Muscle layer of duodenum (tissue), 2 donors: ENCODE measurements at regions not wholly inside any gene's neighbourhood (a gene's known extent, or its start where the extent isn't known, plus 50 kb on each side); places are given as distances from the start of the nearest gene placed in this dataset.

Experiments used
- H3K27ac ChIP-seq: one replicate; pipeline ENCODE4 v1.7.0; 2013; ENCODE audit warnings: mild to moderate bottlenecking, low read length
- H3K27me3 ChIP-seq: one replicate; pipeline ENCODE4 v1.7.0; 2013; ENCODE audit warnings: low read depth, mild to moderate bottlenecking, control low read depth, low read length
- H3K36me3 ChIP-seq, 2 donors: one replicate each; pipeline ENCODE4 v1.7.0; 2013; ENCODE audit warnings: low read length in 2 of 2, control low read depth in 1 of 2, mild to moderate bottlenecking in 1 of 2; ENCODE audit not compliant: insufficient read depth in 2 of 2, control insufficient read depth in 1 of 2
- H3K4me1 ChIP-seq, 2 donors: one replicate each; pipeline ENCODE4 v1.7.0; 2013; ENCODE audit warnings: low read length in 2 of 2, mild to moderate bottlenecking in 2 of 2, control low read depth in 1 of 2, moderate library complexity in 1 of 2; ENCODE audit not compliant: insufficient read depth in 2 of 2, control insufficient read depth in 1 of 2
- H3K4me3 ChIP-seq, 2 donors: one replicate each; pipeline ENCODE4 v1.7.0; 2013; ENCODE audit warnings: low read length in 2 of 2, low read depth in 1 of 2, mild to moderate bottlenecking in 1 of 2
- H3K9me3 ChIP-seq, 2 donors: one replicate each; pipeline ENCODE4 v1.7.0; 2013; ENCODE audit warnings: low read length in 2 of 2, control low read depth in 1 of 2, mild to moderate bottlenecking in 1 of 2; ENCODE audit not compliant: control insufficient read depth in 1 of 2
- donor health status: healthy.

- no peaks in the 10 kb centered on the region for H3K36me3 ChIP-seq
- H3K4me1 ChIP-seq, result no peaks in the 10 kb centered on the region
- no peaks in the 10 kb centered on the region for H3K9me3 ChIP-seq
- no peaks in the 10 kb centered on the region for H3K27me3 ChIP-seq
- no peak overlapping the region for H3K27ac ChIP-seq
- H3K4me3 ChIP-seq, result no peak overlapping the region
Observed at GRCh38 chr3:118101891-118102290, 932.8 kb downstream of the IGSF11 start.

- Histone ChIP-seq H3K27me3 (no peaks in the 10 kb centered on the region), H3K4me1 (no peaks in the 10 kb centered on the region), H3K4me3 (no peak overlapping the region), H3K27ac (no peak overlapping the region), H3K36me3 (no peaks in the 10 kb centered on the region), H3K9me3 (no peaks in the 10 kb centered on the region)
Observed at GRCh38 chr3:118102737-118103136, 931.9 kb downstream of the IGSF11 start.

GRCh38 chr3:118108201-118108600, 926.4 kb downstream of the IGSF11 start:
- Histone ChIP-seq H3K27me3 (no peaks in the 10 kb centered on the region), H3K9me3 (no peaks in the 10 kb centered on the region), H3K4me3 (no peak overlapping the region), H3K4me1 (no peaks in the 10 kb centered on the region), H3K27ac (no peak overlapping the region), H3K36me3 (no peaks in the 10 kb centered on the region)

- Histone ChIP-seq H3K27me3 (no peaks in the 10 kb centered on the region), H3K4me3 (no peak overlapping the region), H3K27ac (no peak overlapping the region), H3K4me1 (no peaks in the 10 kb centered on the region), H3K36me3 (no peaks in the 10 kb centered on the region), H3K9me3 (no peaks in the 10 kb centered on the region)
Observed at GRCh38 chr3:118108769-118109168, 925.9 kb downstream of the IGSF11 start.

- H3K36me3 ChIP-seq, result no peaks in the 10 kb centered on the region
- no peaks in the 10 kb centered on the region for H3K9me3 ChIP-seq
- no peaks in the 10 kb centered on the region for H3K4me1 ChIP-seq
- no peak overlapping the region for H3K4me3 ChIP-seq
- H3K27me3 ChIP-seq, result no peaks in the 10 kb centered on the region
- H3K27ac ChIP-seq, result no peak overlapping the region
Observed at GRCh38 chr3:118110211-118110610, 924.4 kb downstream of the IGSF11 start.

- Histone ChIP-seq H3K27ac (no peak overlapping the region), H3K4me3 (no peak overlapping the region), H3K9me3 (no peaks in the 10 kb centered on the region), H3K36me3 (no peaks in the 10 kb centered on the region), H3K4me1 (no peaks in the 10 kb centered on the region), H3K27me3 (no peaks in the 10 kb centered on the region)
Observed at GRCh38 chr3:118116991-118117390, 917.7 kb downstream of the IGSF11 start.

GRCh38 chr3:118126751-118127150, 907.9 kb downstream of the IGSF11 start:
- Histone ChIP-seq H3K27ac (no peak overlapping the region), H3K9me3 (no peaks in the 10 kb centered on the region), H3K27me3 (no peaks in the 10 kb centered on the region), H3K4me3 (no peak overlapping the region), H3K36me3 (no peaks in the 10 kb centered on the region), H3K4me1 (no peaks in the 10 kb centered on the region)

- Histone ChIP-seq H3K4me1 (no peaks in the 10 kb centered on the region), H3K36me3 (no peaks in the 10 kb centered on the region), H3K27ac (no peak overlapping the region), H3K9me3 (no peaks in the 10 kb centered on the region), H3K4me3 (no peak overlapping the region), H3K27me3 (no peaks in the 10 kb centered on the region)
Observed at GRCh38 chr3:118127992-118128391, 906.7 kb downstream of the IGSF11 start.

GRCh38 chr3:118128886-118129285, 905.8 kb downstream of the IGSF11 start:
- Histone ChIP-seq H3K4me1 (no peaks in the 10 kb centered on the region), H3K36me3 (no peaks in the 10 kb centered on the region), H3K4me3 (no peak overlapping the region), H3K27ac (no peak overlapping the region), H3K9me3 (no peaks in the 10 kb centered on the region), H3K27me3 (no peaks in the 10 kb centered on the region)

GRCh38 chr3:118137778-118138177, 896.9 kb downstream of the IGSF11 start:
- Histone ChIP-seq H3K4me1 (no peaks in the 10 kb centered on the region), H3K27ac (no peak overlapping the region), H3K36me3 (no peaks in the 10 kb centered on the region), H3K4me3 (no peak overlapping the region), H3K9me3 (peaks cover 0 to 19% of the 10 kb centered on the region in 2 donors), H3K27me3 (no peaks in the 10 kb centered on the region)

- Histone ChIP-seq H3K27me3 (no peaks in the 10 kb centered on the region), H3K36me3 (no peaks in the 10 kb centered on the region), H3K27ac (no peak overlapping the region), H3K4me1 (no peaks in the 10 kb centered on the region), H3K4me3 (no peak overlapping the region), H3K9me3 (peaks cover 0 to 4% of the 10 kb centered on the region in 2 donors)
Observed at GRCh38 chr3:118144919-118145318, 889.7 kb downstream of the IGSF11 start.

GRCh38 chr3:118146658-118147375, 887.8 kb downstream of the IGSF11 start:
- Histone ChIP-seq H3K9me3 (peaks cover 0 to 5% of the 10 kb centered on the region in 2 donors), H3K4me3 (no peak overlapping the region), H3K4me1 (no peaks in the 10 kb centered on the region), H3K27me3 (no peaks in the 10 kb centered on the region), H3K36me3 (no peaks in the 10 kb centered on the region), H3K27ac (no peak overlapping the region)
